GM13977 (cell line): ENCODE measurements at regions not wholly inside any gene's neighbourhood (a gene's known extent, or its start where the extent isn't known, plus 50 kb on each side); places are given as distances from the start of the nearest gene placed in this dataset.

ENCODE experiments used
- DNase-seq: peaks from one replicate; pipeline ENCODE4 v3.0.0; 2012; ENCODE audit warnings: low spot score
- CTCF ChIP-seq: IDR thresholded peaks from 2 replicates; pipeline ENCODE4 v1.5.1; 2012; ENCODE audit warnings: mild to moderate bottlenecking, control low read depth; ENCODE audit not compliant: insufficient read depth; ENCODE audit errors: extremely low read depth, missing control alignments
- in situ Hi-C: fragments of 300-500 bp; cut with MboI; formaldehyde crosslinking; loops from one replicate; pipeline ENCODE4 v1.12.0; 2022; ENCODE audit warnings: low sequenced_read_pairs, low pct_unique_long_range_greater_than_20kb, mixed read lengths, inconsistent platforms; ENCODE audit not compliant: unreplicated experiment

GRCh38 chr15:46595016-46595415, 960.2 kb downstream of the SQOR start:
- DNase-seq = no peak
- TF ChIP-seq CTCF = no peak
- in situ Hi-C loops = no loop called here

GRCh38 chr15:46607077-46607476, 972.2 kb downstream of the SQOR start:
- DNase-seq = no peak
- TF ChIP-seq CTCF = no peak
- in situ Hi-C loops = no loop called here

GRCh38 chr15:46616033-46616432, 981.2 kb downstream of the SQOR start:
- in situ Hi-C loops = no loop called here
- no peak for DNase-seq
- TF ChIP-seq CTCF = no peak

GRCh38 chr15:46617507-46617906, 982.7 kb downstream of the SQOR start:
- in situ Hi-C loops = no loop called here
- no peak for TF ChIP-seq CTCF
- DNase-seq = no peak

GRCh38 chr15:46618984-46619383, 984.2 kb downstream of the SQOR start:
- DNase-seq = no peak
- no peak for TF ChIP-seq CTCF
- in situ Hi-C loops = no loop called here

- TF ChIP-seq CTCF = no peak
- in situ Hi-C loops = no loop called here
- DNase-seq = no peak
These were observed 985.7 kb downstream of the SQOR start for GRCh38 chr15:46620392-46621013.

GRCh38 chr15:46622851-46623250, 988.0 kb downstream of the SQOR start:
- in situ Hi-C loops = no loop called here
- no peak for TF ChIP-seq CTCF
- no peak for DNase-seq
